Germinal center (tissue), 1 donor: ENCODE measurements at regions not wholly inside any gene's neighbourhood (a gene's known extent, or its start where the extent isn't known, plus 50 kb on each side); places are given as distances from the start of the nearest gene placed in this dataset.

ENCODE experiments used
- DNase-seq: peaks from one replicate; pipeline ENCODE4 v3.0.0; 2012; ENCODE audit warnings: mixed read lengths, low spot score

DNA sequence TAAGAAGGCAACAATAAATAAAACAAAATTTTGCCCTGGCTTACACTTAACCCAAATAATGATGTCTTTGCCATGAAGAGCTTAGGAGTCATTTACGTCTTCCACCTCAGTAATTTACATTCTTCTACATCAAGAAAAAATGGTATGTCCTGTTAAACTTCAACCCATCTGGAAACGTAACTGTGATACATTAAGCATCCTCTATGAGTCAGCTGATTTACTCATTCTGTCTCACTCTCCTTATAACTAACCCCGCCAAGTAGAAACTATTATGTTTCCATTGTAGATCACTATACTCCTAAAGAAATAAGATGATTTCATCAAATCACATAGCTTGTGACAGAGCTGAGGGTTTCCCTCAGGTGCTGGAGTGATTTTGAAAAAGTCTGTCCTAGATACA, 330.7 kb downstream of the CDC14C start:
- DNase-seq, result no peak

GRCh38 chr7:49260538-49260937, 336.2 kb downstream of the CDC14C start:
- no peak for DNase-seq

DNA sequence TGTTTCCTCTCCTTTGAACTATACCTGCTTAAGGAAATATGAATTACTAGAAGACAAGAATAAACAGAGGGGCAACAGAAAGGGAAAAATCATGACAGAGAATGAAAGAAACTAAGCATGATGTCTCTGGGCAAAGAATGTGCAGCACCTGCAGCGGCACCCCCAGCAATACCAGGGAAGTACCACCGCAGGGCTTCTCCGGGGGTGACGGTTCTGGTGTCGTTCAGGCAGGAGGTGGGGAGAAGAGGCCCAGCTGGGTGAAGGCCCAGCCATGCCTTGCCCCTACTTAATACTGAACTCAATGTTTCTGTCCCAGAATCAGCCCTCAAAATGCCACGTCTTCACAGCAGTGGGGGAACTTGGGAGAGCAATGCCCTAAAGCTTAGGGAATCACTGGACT, 337.6 kb downstream of the CDC14C start:
- DNase-seq, result no peak

DNA sequence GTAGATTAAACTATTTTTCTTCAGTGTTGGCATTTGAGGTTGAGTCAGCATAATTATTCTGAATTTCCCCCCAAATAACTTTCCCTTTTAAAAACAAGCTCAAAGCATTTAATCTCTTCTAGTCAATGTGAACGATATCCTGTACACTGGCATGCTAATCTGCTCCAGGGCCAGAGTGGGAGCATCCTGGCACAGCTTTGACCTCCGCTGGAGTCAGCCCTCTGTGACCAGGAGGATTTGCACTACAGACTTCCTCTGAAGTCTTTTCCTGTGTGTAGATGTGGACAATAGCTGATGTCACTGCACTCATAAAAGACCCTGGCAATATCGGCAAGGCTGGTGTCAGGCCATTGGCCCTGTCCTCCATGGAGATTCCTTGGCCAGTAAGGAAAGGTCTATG, 340.2 kb downstream of the CDC14C start:
- DNase-seq, result no peak

DNA sequence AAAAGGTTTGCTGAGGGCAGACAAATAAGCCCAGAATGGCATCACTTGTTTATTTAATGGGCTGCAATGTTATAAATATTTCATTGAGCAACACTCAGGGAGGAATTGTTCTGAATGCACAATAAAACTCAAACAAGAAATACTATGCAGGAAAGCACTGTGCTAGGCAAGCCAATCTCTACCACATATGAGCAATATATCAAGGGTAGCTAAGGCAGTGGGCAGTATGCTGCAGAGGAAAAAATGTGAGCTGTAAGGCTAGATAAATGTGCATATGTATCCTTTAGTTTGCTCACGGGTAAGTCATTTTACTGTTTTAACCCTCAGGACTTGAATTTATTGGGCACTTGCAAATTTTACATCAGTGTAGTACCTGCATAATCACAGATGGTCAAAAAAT, 349.6 kb downstream of the CDC14C start:
- DNase-seq, result no peak

DNA sequence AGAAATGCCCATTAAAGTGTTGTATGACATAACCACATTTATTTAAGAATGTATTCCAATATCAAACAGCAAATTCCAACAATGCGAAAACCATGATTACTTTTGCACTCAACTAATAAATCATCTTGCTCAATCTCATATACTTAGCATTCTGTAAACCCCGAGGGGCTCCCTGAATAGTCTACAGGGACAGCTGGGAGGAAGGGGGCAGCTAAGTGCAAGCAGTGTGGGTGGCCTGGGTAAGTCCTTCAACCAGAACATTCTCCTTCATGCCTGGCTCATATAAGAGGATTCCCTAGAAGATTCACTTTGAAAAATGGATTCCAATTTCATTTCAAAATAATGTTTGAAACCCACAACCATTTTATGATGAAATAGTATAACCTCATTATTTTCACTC, 355.5 kb downstream of the CDC14C start:
- DNase-seq, result no peak

- no peak for DNase-seq
Measured at GRCh38 chr7:49287653-49288052, 363.3 kb downstream of the CDC14C start.

DNA sequence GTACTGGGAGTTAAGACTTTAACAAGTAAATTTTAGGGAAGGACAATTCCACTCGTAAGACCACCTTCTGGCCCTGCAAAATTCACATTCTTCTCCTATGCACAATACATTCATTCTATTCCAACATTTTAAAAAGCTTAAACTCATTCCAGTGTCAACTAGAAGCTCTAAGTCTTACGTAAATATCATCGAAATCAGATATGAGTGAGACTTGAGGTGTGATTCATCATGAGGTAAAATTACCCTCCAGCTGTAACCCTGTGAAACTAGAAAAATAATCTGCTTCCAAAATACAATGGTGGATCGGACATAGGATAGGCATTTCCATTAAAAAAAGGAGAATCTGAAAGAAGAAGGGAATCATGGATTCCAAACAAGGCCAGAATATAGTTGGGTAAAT, 370.3 kb downstream of the CDC14C start:
- DNase-seq, result no peak

DNA sequence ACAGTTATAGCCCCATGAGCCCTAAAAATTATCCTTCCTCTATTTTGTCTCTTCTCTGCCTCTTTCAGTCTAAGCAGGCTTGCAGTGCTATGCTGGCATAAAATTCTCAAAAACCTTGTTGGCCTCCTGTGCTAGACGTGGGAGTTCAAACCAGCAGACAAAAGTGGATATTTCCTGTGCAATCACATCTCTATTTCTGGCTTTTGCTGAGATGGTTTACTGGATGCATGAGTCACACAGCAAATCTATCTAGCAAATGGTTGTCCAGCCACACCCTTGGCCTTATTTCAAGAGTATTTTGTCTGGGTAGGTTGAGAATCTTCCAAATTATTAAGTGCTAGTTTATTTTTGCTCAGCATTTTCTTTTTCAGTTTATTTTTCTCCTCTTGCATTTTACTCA, 370.8 kb downstream of the CDC14C start:
- DNase-seq, result no peak

- no peak for DNase-seq
Measured at GRCh38 chr7:49297958-49298357, 373.6 kb downstream of the CDC14C start.

DNA sequence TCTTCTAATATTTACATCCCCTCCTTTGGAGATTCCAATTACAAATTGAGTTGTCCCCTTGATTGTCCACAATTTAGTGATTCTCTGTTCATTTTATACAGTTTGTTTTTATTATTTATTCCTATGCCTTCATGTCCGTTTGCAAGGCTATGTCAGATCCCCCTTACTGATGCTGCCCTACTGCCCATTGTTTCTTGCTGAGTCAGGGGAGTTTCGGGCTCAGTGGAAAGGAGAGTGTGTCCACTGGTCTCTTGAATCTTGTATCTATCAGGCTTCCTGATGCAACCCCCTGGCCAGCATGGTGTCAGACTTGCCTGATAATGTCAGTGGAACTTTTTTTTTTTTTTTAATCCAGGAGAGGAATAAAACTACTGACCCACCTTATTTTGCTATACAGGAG, 384.4 kb downstream of the CDC14C start:
- no peak for DNase-seq

GRCh38 chr7:49320083-49320482, 395.7 kb downstream of the CDC14C start:
- no peak for DNase-seq

DNA sequence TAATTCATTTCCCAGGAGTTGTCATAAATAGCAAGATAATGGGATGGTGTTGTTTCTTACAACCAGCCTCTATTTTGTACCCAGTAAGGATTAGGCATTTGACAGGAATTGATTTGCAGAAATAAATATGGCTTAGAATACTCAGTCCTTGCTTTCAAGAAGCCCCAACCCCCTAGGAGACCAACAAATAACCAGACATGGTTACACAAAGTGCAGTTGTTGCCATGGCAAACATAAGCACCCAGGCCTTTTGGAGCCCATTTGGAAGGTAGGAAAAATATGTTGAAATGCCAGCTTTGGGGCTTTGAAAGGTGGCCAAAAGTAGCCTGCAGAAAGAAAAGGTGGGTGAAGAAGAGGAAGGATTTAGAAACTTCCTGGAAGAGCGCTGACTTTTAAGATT, 397.5 kb downstream of the CDC14C start:
- DNase-seq, result no peak

DNA sequence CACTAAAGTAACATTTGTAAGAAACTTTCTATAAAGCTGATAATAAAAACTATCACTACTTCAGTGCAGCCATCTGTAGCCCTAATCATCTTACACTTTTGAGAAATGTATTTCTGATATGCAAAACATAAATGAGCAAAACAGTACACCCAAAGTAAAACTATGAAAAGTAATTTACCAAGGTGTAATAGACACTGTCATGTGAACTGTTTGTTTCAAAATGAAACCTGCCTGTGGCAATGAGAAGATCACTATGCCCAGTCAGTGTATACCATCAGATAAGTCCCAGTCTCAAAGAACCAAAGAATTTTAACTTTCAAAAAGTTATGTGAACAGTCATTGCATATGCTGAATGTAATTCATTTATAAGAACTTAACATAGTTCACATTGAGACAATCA, 398.1 kb downstream of the CDC14C start:
- no peak for DNase-seq

DNA sequence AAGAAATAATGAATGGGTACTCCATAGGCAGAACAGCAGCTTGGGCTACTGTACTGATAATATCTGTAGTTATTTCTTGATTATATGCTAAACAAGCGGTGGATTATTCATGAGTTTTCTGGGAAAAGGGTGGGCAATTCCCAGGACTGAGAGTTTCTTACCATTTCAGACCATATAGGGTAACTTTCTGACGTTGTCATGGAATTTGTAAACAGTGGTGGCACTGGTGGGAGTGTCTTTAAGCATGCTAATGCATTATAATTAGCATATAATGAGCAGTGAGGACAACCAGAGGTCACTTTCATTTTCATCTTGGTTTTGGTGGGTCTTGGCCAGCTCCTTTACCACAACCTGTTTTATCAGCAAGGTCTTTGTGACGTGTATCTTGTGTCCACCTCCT, 399.7 kb downstream of the CDC14C start:
- DNase-seq, result no peak

DNA sequence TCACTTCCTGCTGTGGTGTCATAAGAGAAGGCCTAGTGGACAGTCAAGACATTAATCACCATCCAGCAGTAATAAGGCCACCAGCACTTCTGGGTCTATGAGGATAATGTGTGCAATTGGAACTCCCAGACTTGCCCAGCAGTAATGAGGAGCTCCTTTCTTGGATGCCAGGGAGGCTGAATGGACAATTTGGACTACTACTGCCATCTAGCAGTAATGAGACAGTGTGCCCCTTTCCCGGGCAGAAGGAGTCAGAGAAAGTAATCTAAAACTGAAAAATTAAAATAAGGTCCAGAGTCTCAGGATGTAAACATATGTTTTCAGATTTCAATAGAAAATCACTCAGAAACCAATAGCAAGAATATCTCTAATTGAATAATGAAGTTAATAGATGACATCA, 400.4 kb downstream of the CDC14C start:
- DNase-seq, result no peak

DNA sequence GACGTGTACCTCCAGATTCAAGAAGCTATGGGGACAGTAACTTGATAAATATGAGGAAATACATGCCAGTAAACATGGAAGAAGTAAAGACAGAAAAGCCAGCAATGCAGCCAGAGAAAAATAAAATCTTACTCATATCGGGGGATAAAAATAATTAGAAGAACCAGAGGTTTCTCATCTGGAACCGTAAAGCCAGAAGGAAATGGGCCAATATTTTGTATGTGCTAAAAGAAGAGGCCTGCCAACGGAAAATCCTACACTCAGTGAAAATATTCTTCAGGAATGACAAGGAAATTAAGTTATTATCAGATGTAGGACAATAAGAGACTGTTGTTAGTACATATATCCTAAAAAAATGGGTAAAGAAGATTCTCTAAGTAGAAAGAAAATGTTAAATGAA, 401.2 kb downstream of the CDC14C start:
- no peak for DNase-seq

GRCh38 chr7:49327155-49327554, 402.8 kb downstream of the CDC14C start:
- no peak for DNase-seq

GRCh38 chr7:49333180-49333881, 409.0 kb downstream of the CDC14C start:
- no peak for DNase-seq

- DNase-seq, result no peak
Measured at GRCh38 chr7:49341849-49342248, 417.5 kb downstream of the CDC14C start.

GRCh38 chr7:49344556-49344955, 420.2 kb downstream of the CDC14C start:
- no peak for DNase-seq

DNA sequence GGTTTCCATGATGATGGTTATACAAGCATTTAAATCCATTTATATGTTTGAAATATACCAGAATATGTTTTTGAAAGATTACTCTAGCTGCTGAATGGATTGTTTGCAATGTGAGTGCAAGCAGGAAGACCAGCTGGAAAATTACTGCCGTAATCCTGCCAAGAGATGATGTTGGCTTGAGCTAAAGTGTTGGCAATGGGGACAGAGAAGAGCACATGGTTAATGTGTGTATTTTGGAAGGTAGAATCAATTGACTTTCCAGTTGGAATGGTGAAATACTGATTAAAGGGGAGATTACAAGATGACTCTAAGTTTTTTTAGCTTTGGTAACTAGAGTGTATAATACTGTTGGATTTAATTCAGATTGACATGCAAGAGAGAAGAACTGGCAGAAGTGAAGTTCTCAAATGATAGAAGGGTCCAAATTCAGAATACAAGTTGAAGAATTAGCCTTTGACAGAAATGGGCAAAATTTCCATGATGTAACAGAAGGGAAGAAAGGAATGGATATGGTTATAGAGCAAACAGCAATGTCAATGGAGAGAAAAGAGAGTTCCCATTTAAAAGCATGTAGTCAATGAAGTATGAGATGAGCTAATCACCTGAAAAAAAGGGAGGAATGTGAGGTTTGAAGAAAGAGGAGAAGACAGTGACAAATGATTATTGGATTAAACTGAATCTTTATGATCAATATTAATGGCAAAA, 422.0 kb downstream of the CDC14C start:
- no peak for DNase-seq

- no peak for DNase-seq
Measured at GRCh38 chr7:49367072-49367471, 406.4 kb upstream of the VWC2 start.

DNA sequence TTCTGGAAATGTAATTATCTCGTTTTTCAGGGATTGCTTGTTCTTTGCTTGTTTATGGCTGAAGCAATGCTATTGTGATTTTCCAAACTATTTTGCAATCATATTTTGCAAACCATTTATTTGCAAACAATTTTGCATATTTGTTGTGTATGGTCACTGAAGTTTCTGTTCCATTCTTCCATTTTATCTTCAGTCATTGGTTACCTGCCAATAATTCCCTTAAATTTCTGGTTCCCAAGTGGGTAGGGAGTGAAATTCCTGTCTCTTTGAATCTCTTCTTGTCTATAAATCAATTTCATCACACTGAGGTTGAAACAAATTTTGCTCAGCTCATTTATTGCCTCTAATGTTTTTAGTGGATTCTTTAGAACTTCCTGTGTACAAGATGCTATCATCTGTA, 401.7 kb upstream of the VWC2 start:
- DNase-seq, result no peak
